GM23338 (cell line): ENCODE measurements at regions not wholly inside any gene's neighbourhood (a gene's known extent, or its start where the extent isn't known, plus 50 kb on each side); places are given as distances from the start of the nearest gene placed in this dataset.

Experiments used
- ATAC-seq: fragments of 200-7000 bp; cut with Tn5 transposase; 3 replicates; pipeline ENCODE4 v1.9.1; 2020
- DNase-seq: peaks from one replicate; pipeline ENCODE4 v3.0.0-alpha.2; 2015; ENCODE audit warnings: low spot score
- H2AFZ ChIP-seq: fragments of 200-600 bp; sonication (generic); 2 replicates; pipeline ENCODE4 v1.8.0; 2016; ENCODE audit warnings: antibody characterized with exemption, mild to moderate bottlenecking, moderate library complexity
- H3F3A ChIP-seq: fragments of 200-600 bp; sonication (generic); replicated peaks from 2 replicates; pipeline ENCODE4 v1.8.0; 2017; ENCODE audit warnings: antibody characterized with exemption, mixed run types, low read depth
- H3K27ac ChIP-seq: fragments of 200-600 bp; sonication (generic); 2 replicates; pipeline ENCODE4 v1.6.1; 2016; ENCODE audit warnings: low read depth
- H3K27me3 ChIP-seq: fragments of 200-600 bp; sonication (generic); 2 replicates; pipeline ENCODE4 v1.8.0; 2016; ENCODE audit warnings: mild to moderate bottlenecking, mixed run types, moderate library complexity; ENCODE audit not compliant: insufficient read depth
- H3K36me3 ChIP-seq: fragments of 200-600 bp; sonication (generic); 2 replicates; pipeline ENCODE4 v1.8.0; 2016; ENCODE audit warnings: mild to moderate bottlenecking; ENCODE audit not compliant: insufficient read depth
- H3K4me1 ChIP-seq: fragments of 200-600 bp; sonication (generic); 2 replicates; pipeline ENCODE4 v1.8.0; 2016; ENCODE audit warnings: mild to moderate bottlenecking, moderate library complexity; ENCODE audit not compliant: insufficient read depth
- H3K4me2 ChIP-seq: fragments of 200-600 bp; sonication (generic); 2 replicates; pipeline ENCODE4 v1.7.1; 2017; ENCODE audit warnings: mixed run types
- H3K4me3 ChIP-seq: fragments of 200-600 bp; sonication (generic); 2 replicates; pipeline ENCODE4 v1.6.1; 2016; ENCODE audit warnings: mixed run types
- H3K79me2 ChIP-seq: fragments of 200-600 bp; sonication (generic); replicated peaks from 2 replicates; pipeline ENCODE4 v1.8.0; 2017; ENCODE audit warnings: mild to moderate bottlenecking; ENCODE audit not compliant: insufficient read depth
- H3K9me2 ChIP-seq: fragments of 200-600 bp; sonication (generic); 2 replicates; pipeline ENCODE4 v1.8.0; 2017; ENCODE audit not compliant: insufficient read depth
- H4K20me1 ChIP-seq: fragments of 200-600 bp; sonication (generic); replicated peaks from 2 replicates; pipeline ENCODE4 v1.8.0; 2017; ENCODE audit warnings: mild to moderate bottlenecking; ENCODE audit not compliant: insufficient read depth
- H3K27ac Mint-ChIP-seq: 2 replicates; pipeline ENCODE4 v1.8.0; 2020; ENCODE audit warnings: inconsistent platforms, mild to moderate bottlenecking, moderate library complexity, mixed read lengths
- H3K27me3 Mint-ChIP-seq: 3 replicates; pipeline ENCODE4 v1.8.0; 2022; ENCODE audit warnings: low read depth, mild to moderate bottlenecking, moderate library complexity, mixed read lengths, inconsistent platforms; ENCODE audit not compliant: insufficient read depth, poor library complexity
- H3K36me3 Mint-ChIP-seq: 3 replicates; pipeline ENCODE4 v1.8.0; 2021; ENCODE audit warnings: low read depth, mild to moderate bottlenecking, inconsistent platforms, moderate library complexity, mixed read lengths
- H3K4me1 Mint-ChIP-seq: 3 replicates; pipeline ENCODE4 v1.8.0; 2020; ENCODE audit warnings: mild to moderate bottlenecking, inconsistent platforms, mixed read lengths
- H3K4me3 Mint-ChIP-seq: 3 replicates; pipeline ENCODE4 v1.8.0; 2021; ENCODE audit warnings: moderate library complexity, mild to moderate bottlenecking, inconsistent platforms, mixed read lengths
- H3K9me3 Mint-ChIP-seq: 3 replicates; pipeline ENCODE4 v1.8.0; 2020; ENCODE audit warnings: moderate library complexity, mild to moderate bottlenecking, inconsistent platforms, mixed read lengths
- CREB1 ChIP-seq: fragments of 250-450 bp; sonication (Bioruptor Pico); IDR thresholded peaks from 2 replicates; pipeline ENCODE4 v1.5.0; 2020; ENCODE audit warnings: low read depth, mild to moderate bottlenecking, moderate library complexity
- CTCF ChIP-seq, 2 experiments: fragments of 200-600 bp in 1 of 2; sonication (generic) in 1 of 2; conservative IDR thresholded peaks; 2 replicates each; pipeline versions ENCODE4 v1.5.1 to v1.6.1; 2016 to 2017; ENCODE audit warnings: antibody characterized with exemption in 2 of 2, low read depth in 2 of 2, mild to moderate bottlenecking in 2 of 2, moderate library complexity in 1 of 2
- ETS1 ChIP-seq: IDR thresholded peaks from 2 replicates; pipeline ENCODE4 v1.6.1; 2016; ENCODE audit warnings: antibody characterized with exemption
- EZH2 ChIP-seq: fragments of 200-600 bp; sonication (generic); IDR thresholded peaks from one replicate; pipeline ENCODE4 v1.8.0; 2017; ENCODE audit warnings: antibody characterized with exemption, mild to moderate bottlenecking, low read depth; ENCODE audit not compliant: unreplicated experiment
- EZH2phosphoT487 ChIP-seq: fragments of 200-600 bp; sonication (generic); IDR thresholded peaks from one replicate; pipeline ENCODE4 v1.8.1; 2018; ENCODE audit warnings: antibody characterized with exemption; ENCODE audit not compliant: unreplicated experiment
- JUNB ChIP-seq: IDR thresholded peaks from one replicate; pipeline ENCODE4 v1.6.1; 2016; ENCODE audit warnings: antibody characterized with exemption; ENCODE audit not compliant: unreplicated experiment
- NANOG ChIP-seq: IDR thresholded peaks from 2 replicates; pipeline ENCODE4 v1.6.1; 2016; ENCODE audit warnings: antibody characterized with exemption, borderline replicate concordance
- POLR2AphosphoS5 ChIP-seq: IDR thresholded peaks from 2 replicates; pipeline ENCODE4 v1.6.1; 2016; ENCODE audit warnings: antibody characterized with exemption, low read depth
- REST ChIP-seq: IDR thresholded peaks from one replicate; pipeline ENCODE4 v1.6.1; 2018; ENCODE audit warnings: antibody characterized with exemption; ENCODE audit not compliant: unreplicated experiment
- STAT1 ChIP-seq: IDR thresholded peaks from one replicate; pipeline ENCODE4 v1.6.1; 2016; ENCODE audit warnings: antibody characterized with exemption; ENCODE audit not compliant: unreplicated experiment
- ZNF114 ChIP-seq: fragments of 250-450 bp; sonication (Bioruptor Pico); IDR thresholded peaks from 2 replicates; pipeline ENCODE4 v1.5.0; 2020; ENCODE audit warnings: mild to moderate bottlenecking, moderate library complexity
- ZNF331 ChIP-seq: fragments of 250-450 bp; sonication (Bioruptor Pico); IDR thresholded peaks from 2 replicates; pipeline ENCODE4 v1.5.0; 2020; ENCODE audit warnings: low read depth, mild to moderate bottlenecking, moderate library complexity
- TF ChIP-seq, protein P1 (sequence below): fragments of 250-450 bp; sonication (Bioruptor Pico); IDR thresholded peaks from 2 replicates; pipeline ENCODE4 v1.5.0; 2020; ENCODE audit warnings: mild to moderate bottlenecking, moderate library complexity

GRCh38 chr16:86044881-86045590 is 146.1 kb downstream of the IRF8 start:
- Mint-ChIP-seq H3K27me3 (peaks cover 24% of the 10 kb centered on the region), H3K36me3 (no peaks in the 10 kb centered on the region)
- TF ChIP-seq EZH2phosphoT487 = no peak
- TF ChIP-seq CTCF (conservative IDR thresholded peaks at IDR 0.05; ENCODE audit: low read depth in 2 of 2) = no peak
- no peak for TF ChIP-seq ZNF114 (CRISPR knock-in tag)
- TF ChIP-seq POLR2AphosphoS5 = no peak
- TF ChIP-seq EZH2 = no peak
- no peak for TF ChIP-seq ZNF331 (CRISPR knock-in tag)
- TF ChIP-seq ETS1 = no peak
- no peak for TF ChIP-seq JUNB
- TF ChIP-seq NANOG = no peak
- TF ChIP-seq STAT1 = no peak
- no peak for TF ChIP-seq REST
- no peak for TF ChIP-seq CREB1 (CRISPR knock-in tag)
- TF ChIP-seq, protein P1, sequence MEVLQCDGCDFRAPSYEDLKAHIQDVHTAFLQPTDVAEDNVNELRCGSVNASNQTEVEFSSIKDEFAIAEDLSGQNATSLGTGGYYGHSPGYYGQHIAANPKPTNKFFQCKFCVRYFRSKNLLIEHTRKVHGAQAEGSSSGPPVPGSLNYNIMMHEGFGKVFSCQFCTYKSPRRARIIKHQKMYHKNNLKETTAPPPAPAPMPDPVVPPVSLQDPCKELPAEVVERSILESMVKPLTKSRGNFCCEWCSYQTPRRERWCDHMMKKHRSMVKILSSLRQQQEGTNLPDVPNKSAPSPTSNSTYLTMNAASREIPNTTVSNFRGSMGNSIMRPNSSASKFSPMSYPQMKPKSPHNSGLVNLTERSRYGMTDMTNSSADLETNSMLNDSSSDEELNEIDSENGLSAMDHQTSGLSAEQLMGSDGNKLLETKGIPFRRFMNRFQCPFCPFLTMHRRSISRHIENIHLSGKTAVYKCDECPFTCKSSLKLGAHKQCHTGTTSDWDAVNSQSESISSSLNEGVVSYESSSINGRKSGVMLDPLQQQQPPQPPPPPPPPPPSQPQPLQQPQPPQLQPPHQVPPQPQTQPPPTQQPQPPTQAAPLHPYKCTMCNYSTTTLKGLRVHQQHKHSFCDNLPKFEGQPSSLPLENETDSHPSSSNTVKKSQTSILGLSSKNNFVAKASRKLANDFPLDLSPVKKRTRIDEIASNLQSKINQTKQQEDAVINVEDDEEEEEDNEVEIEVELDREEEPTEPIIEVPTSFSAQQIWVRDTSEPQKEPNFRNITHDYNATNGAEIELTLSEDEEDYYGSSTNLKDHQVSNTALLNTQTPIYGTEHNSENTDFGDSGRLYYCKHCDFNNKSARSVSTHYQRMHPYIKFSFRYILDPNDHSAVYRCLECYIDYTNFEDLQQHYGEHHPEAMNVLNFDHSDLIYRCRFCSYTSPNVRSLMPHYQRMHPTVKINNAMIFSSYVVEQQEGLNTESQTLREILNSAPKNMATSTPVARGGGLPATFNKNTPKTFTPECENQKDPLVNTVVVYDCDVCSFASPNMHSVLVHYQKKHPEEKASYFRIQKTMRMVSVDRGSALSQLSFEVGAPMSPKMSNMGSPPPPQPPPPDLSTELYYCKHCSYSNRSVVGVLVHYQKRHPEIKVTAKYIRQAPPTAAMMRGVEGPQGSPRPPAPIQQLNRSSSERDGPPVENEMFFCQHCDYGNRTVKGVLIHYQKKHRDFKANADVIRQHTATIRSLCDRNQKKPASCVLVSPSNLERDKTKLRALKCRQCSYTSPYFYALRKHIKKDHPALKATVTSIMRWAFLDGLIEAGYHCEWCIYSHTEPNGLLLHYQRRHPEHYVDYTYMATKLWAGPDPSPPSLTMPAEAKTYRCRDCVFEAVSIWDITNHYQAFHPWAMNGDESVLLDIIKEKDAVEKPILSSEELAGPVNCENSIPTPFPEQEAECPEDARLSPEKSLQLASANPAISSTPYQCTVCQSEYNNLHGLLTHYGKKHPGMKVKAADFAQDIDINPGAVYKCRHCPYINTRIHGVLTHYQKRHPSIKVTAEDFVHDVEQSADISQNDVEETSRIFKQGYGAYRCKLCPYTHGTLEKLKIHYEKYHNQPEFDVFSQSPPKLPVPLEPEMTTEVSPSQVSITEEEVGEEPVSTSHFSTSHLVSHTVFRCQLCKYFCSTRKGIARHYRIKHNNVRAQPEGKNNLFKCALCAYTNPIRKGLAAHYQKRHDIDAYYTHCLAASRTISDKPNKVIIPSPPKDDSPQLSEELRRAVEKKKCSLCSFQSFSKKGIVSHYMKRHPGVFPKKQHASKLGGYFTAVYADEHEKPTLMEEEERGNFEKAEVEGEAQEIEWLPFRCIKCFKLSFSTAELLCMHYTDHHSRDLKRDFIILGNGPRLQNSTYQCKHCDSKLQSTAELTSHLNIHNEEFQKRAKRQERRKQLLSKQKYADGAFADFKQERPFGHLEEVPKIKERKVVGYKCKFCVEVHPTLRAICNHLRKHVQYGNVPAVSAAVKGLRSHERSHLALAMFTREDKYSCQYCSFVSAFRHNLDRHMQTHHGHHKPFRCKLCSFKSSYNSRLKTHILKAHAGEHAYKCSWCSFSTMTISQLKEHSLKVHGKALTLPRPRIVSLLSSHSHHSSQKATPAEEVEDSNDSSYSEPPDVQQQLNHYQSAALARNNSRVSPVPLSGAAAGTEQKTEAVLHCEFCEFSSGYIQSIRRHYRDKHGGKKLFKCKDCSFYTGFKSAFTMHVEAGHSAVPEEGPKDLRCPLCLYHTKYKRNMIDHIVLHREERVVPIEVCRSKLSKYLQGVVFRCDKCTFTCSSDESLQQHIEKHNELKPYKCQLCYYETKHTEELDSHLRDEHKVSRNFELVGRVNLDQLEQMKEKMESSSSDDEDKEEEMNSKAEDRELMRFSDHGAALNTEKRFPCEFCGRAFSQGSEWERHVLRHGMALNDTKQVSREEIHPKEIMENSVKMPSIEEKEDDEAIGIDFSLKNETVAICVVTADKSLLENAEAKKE = no peak

More at GRCh38 chr16:86044881-86045590, 146.1 kb downstream of the IRF8 start:
- Histone ChIP-seq H3K79me2 (no peaks in the 10 kb centered on the region), H3K9me2 (0 out of 2 replicates have a peak, but pooled peaks cover 4% of the 10 kb centered on the region), H4K20me1 (no peaks in the 10 kb centered on the region), H3F3A (no peaks in the 10 kb centered on the region), H3K4me1 (no peaks in the 10 kb centered on the region), H3K36me3 (no peaks in the 10 kb centered on the region), H3K4me3 (no peak overlapping the region), H3K4me2 (no peak overlapping the region), H3K27me3 (no peaks in the 10 kb centered on the region), H2AFZ (no peak overlapping the region), H3K27ac (no peak overlapping the region)
- Mint-ChIP-seq H3K9me3 (no peaks in the 10 kb centered on the region), H3K27ac (no peak overlapping the region), H3K4me1 (peaks cover 12% of the 10 kb centered on the region), H3K4me3 (no peak overlapping the region)
- no peak for ATAC-seq
- DNase-seq = no peak
